K562 (cell line): ENCODE measurements at regions not wholly inside any gene's neighbourhood (a gene's known extent, or its start where the extent isn't known, plus 50 kb on each side); places are given as distances from the start of the nearest gene placed in this dataset.

Experiments
- ATAC-seq: fragments of 200-7000 bp; cut with Tn5 transposase; 3 replicates; pipeline ENCODE4 v1.9.1; 2020; ENCODE audit warnings: moderate library complexity
- BruUV-seq: library from RNA; stranded (reverse); fragments of 400-500 nt; replicated peaks from 2 replicates; lab custom pipeline; 2021; lab: Mats Ljungman, UMichigan
- CTCF ChIA-PET: fragments of 300-600 bp; formaldehyde crosslinking; extraction: SDS; loops from one replicate; lab custom pipeline; 2021; ENCODE audit warnings: low intra/inter-chr PET ratio; lab: Yijun Ruan, JAX
- POLR2A ChIA-PET: fragments of 300-600, 350-650 bp; sonication (Branson Sonifier 250); formaldehyde crosslinking; extraction: SDS; loops from one replicate; lab custom pipeline; 2021; ENCODE audit warnings: antibody characterized with exemption, inconsistent platforms; lab: Yijun Ruan, JAX
- DNase-seq, 4 experiments: peaks; one replicate each; pipeline versions ENCODE4 v3.0.0 to v3.0.0-alpha.2; 2011 to 2018; ENCODE audit warnings: low spot score in 3 of 4, mixed read lengths in 3 of 4; ENCODE audit errors: extremely low read depth in 1 of 4
- FAIRE-seq: peaks from 2 replicates; lab custom pipeline; 2011; peaks lifted over from hg19 to GRCh38; lab: Jason Lieb, UNC
- H2AFZ ChIP-seq: 2 replicates; pipeline ENCODE4 v1.6.0; 2011; ENCODE audit warnings: low read depth, low read length, control low read depth, inconsistent platforms
- H3K27ac ChIP-seq: fragments of 200-600 bp; 3 replicates; pipeline ENCODE4 v1.8.0; 2011; ENCODE audit warnings: low read depth, mild to moderate bottlenecking, control low read depth, inconsistent platforms, low read length, moderate library complexity, mixed read lengths; ENCODE audit errors: extremely low read depth
- H3K27me3 ChIP-seq, 2 experiments: fragments of 300-600 bp in 1 of 2; 2 replicates in 1 of 2; 3 replicates in 1 of 2; pipeline versions ENCODE4 v1.6.0 to v1.8.0; 2011; ENCODE audit warnings: inconsistent platforms in 2 of 2, low read length in 2 of 2, mild to moderate bottlenecking in 1 of 2, mixed read lengths in 1 of 2, moderate library complexity in 1 of 2; ENCODE audit not compliant: control insufficient read depth in 2 of 2, insufficient read depth in 2 of 2
- H3K36me3 ChIP-seq: fragments of 300-600 bp; 3 replicates; pipeline ENCODE4 v1.8.0; 2011; ENCODE audit warnings: mild to moderate bottlenecking, low read length, inconsistent platforms; ENCODE audit not compliant: control insufficient read depth, insufficient read depth
- H3K4me1 ChIP-seq, 2 experiments: fragments of 200-600 bp in 1 of 2; replicated peaks in 1 of 2; 2 replicates in 1 of 2; 3 replicates in 1 of 2; pipeline versions ENCODE4 v1.5.1 to v1.8.0; 2011; ENCODE audit warnings: inconsistent platforms in 2 of 2, low read length in 2 of 2, mild to moderate bottlenecking in 1 of 2, mixed read lengths in 1 of 2, moderate library complexity in 1 of 2; ENCODE audit not compliant: control insufficient read depth in 2 of 2, insufficient read depth in 2 of 2
- H3K4me2 ChIP-seq: 2 replicates; pipeline ENCODE4 v1.6.1; 2011; ENCODE audit warnings: low read length, control low read depth, inconsistent platforms, mixed read lengths; ENCODE audit not compliant: insufficient read depth
- H3K4me3 ChIP-seq: fragments of 200-600 bp; sonication (generic), shearing (Covaris generic); 2 replicates; pipeline ENCODE4 v1.5.1; 2016; ENCODE audit warnings: control low read depth, inconsistent platforms
- H3K79me2 ChIP-seq: fragments of 200-600 bp; 3 replicates; pipeline ENCODE4 v1.8.0; 2011; ENCODE audit warnings: low read length, inconsistent platforms; ENCODE audit not compliant: control insufficient read depth, insufficient read depth
- H3K9ac ChIP-seq, 2 experiments: 2 replicates each; pipeline versions ENCODE4 v1.6.0 to v1.6.1; 2011; ENCODE audit warnings: low read depth in 2 of 2, low read length in 2 of 2, control low read depth in 1 of 2, inconsistent platforms in 1 of 2, mild to moderate bottlenecking in 1 of 2, mixed read lengths in 1 of 2; ENCODE audit not compliant: insufficient read depth in 1 of 2
- H3K9me1 ChIP-seq: one replicate; pipeline ENCODE4 v1.6.0; 2011; ENCODE audit warnings: inconsistent platforms, mild to moderate bottlenecking, low read length, moderate library complexity; ENCODE audit not compliant: control insufficient read depth, insufficient read depth
- H3K9me3 ChIP-seq: replicated peaks from 2 replicates; pipeline ENCODE4 v1.5.1; 2011; ENCODE audit warnings: low read depth, low read length, inconsistent platforms; ENCODE audit not compliant: control insufficient read depth, insufficient read depth
- H4K20me1 ChIP-seq: replicated peaks from 2 replicates; pipeline ENCODE4 v1.6.1; 2011; ENCODE audit warnings: low read length, inconsistent platforms, mixed read lengths; ENCODE audit not compliant: control insufficient read depth, insufficient read depth
- CAMTA2 ChIP-seq: fragments of 250-450 bp; sonication (Bioruptor Pico); conservative IDR thresholded peaks from 2 replicates; pipeline ENCODE4 v1.5.1; 2022
- CREB3L1 ChIP-seq: fragments of 450-650 bp; IDR thresholded peaks from 2 replicates; pipeline ENCODE4 v1.6.1; 2014; ENCODE audit warnings: low read depth, mild to moderate bottlenecking, moderate library complexity, borderline replicate concordance
- EHMT2 ChIP-seq: fragments of 450-650 bp; IDR thresholded peaks from 2 replicates; pipeline ENCODE4 v1.6.1; 2018; ENCODE audit warnings: antibody characterized with exemption
- HMGXB4 ChIP-seq: sonication (generic); formaldehyde crosslinking; IDR thresholded peaks from 2 replicates; pipeline ENCODE4 v1.8.1; 2023; ENCODE audit warnings: mild to moderate bottlenecking, missing genetic modification reagents
- HNRNPL ChIP-seq: fragments of 200-400 bp; formaldehyde crosslinking; IDR thresholded peaks from 2 replicates; pipeline ENCODE4 v1.6.1; 2017; ENCODE audit warnings: low read depth, mild to moderate bottlenecking, low read length
- KDM4B ChIP-seq, 2 experiments: fragments of 450-650 bp in 1 of 2; sonication (generic) in 1 of 2; IDR thresholded peaks; 2 replicates each; pipeline ENCODE4 v1.6.1; 2016 to 2017; ENCODE audit warnings: borderline replicate concordance in 2 of 2, antibody characterized with exemption in 1 of 2, low read depth in 1 of 2, mild to moderate bottlenecking in 1 of 2
- MBD2 ChIP-seq: sonication (generic); IDR thresholded peaks from 2 replicates; pipeline ENCODE4 v1.6.1; 2016; ENCODE audit warnings: low read depth, borderline replicate concordance
- MTA3 ChIP-seq: fragments of 450-650 bp; formaldehyde crosslinking; IDR thresholded peaks from 2 replicates; pipeline ENCODE4 v1.6.1; 2017; ENCODE audit warnings: mild to moderate bottlenecking, borderline replicate concordance
- RUNX1 ChIP-seq: sonication (generic); IDR thresholded peaks from 2 replicates; pipeline ENCODE4 v1.6.1; 2016; ENCODE audit warnings: antibody characterized with exemption, low read depth
- TCF3 ChIP-seq: sonication (generic); formaldehyde crosslinking; IDR thresholded peaks from 2 replicates; pipeline ENCODE4 v1.4.0; 2020; ENCODE audit warnings: mild to moderate bottlenecking, missing genetic modification reagents
- TCF7L2 ChIP-seq: fragments of 150-350 bp; IDR thresholded peaks from 2 replicates; pipeline ENCODE4 v1.6.1; 2016; ENCODE audit warnings: low read depth, mild to moderate bottlenecking, low read length, moderate library complexity
- U2AF2 ChIP-seq: fragments of 200-400 bp; formaldehyde crosslinking; optimal IDR thresholded peaks from 2 replicates; pipeline ENCODE3; 2017; ENCODE audit warnings: low read depth, mild to moderate bottlenecking, low read length
- ZNF518B ChIP-seq: fragments of 250-450 bp; sonication (Bioruptor Pico); IDR thresholded peaks from 2 replicates; pipeline ENCODE4 v1.5.0; 2021; ENCODE audit warnings: mild to moderate bottlenecking, moderate library complexity
- ZNF589 ChIP-seq: fragments of 200-800 bp; sonication (Bioruptor generic); IDR thresholded peaks from 2 replicates; pipeline ENCODE4 v1.6.1; 2016; ENCODE audit warnings: low read depth, missing genetic modification characterization, missing compliant biosample characterization
- ZNF668 ChIP-seq: fragments of 250-450 bp; sonication (Bioruptor Pico); IDR thresholded peaks from 2 replicates; pipeline ENCODE4 v1.8.0; 2022; ENCODE audit warnings: mild to moderate bottlenecking, inconsistent platforms
- ZNF77 ChIP-seq: fragments of 250-450 bp; sonication (Bioruptor Pico); IDR thresholded peaks from 2 replicates; pipeline ENCODE4 v1.5.0; 2020
- ZNF830 ChIP-seq: fragments of 250-450 bp; sonication (Bioruptor Pico); IDR thresholded peaks from 2 replicates; pipeline ENCODE4 v1.5.0; 2021; ENCODE audit warnings: mild to moderate bottlenecking
- WGBS: fragments of 100-300 bp; shearing (Covaris generic); methylation state at CpG from one replicate; pipeline ENCODE4 v1.1.6; 2016; ENCODE audit warnings: low coverage, mixed read lengths; ENCODE audit not compliant: insufficient coverage; ENCODE audit errors: missing lambda C conversion rate; 5-methylcytosine and 5-hydroxymethylcytosine counted together
- in situ Hi-C: fragments of 300-500 bp; cut with MboI; formaldehyde crosslinking; loops from 4 replicates; pipeline ENCODE4 v1.15.0; 2018; ENCODE audit warnings: inconsistent platforms, mixed read lengths
- intact Hi-C: fragments of 100-400 bp; cut with micrococcal nuclease; formaldehyde crosslinking; loops from 2 replicates; pipeline ENCODE4 v1.14.2; 2022

- Histone ChIP-seq H3K79me2 (no peaks in the 10 kb centered on the region), H3K27me3 (no peaks in the 10 kb centered on the region), H3K9me1 (no peaks in the 10 kb centered on the region), H3K27ac (no peak overlapping the region), H3K9me3 (no peaks in the 10 kb centered on the region), H3K4me3 (no peak overlapping the region), H2AFZ (no peak overlapping the region), H3K4me1 (no peaks in the 10 kb centered on the region), H3K9ac (no peak overlapping the region), H3K4me2 (no peak overlapping the region), H3K36me3 (no peaks in the 10 kb centered on the region), H4K20me1 (no peaks in the 10 kb centered on the region)
- in situ Hi-C loops: no loop called here
- 0% methylated on average over 3 of the region's 4 CpGs for WGBS
- intact Hi-C loops: no loop called here
- ChIA-PET POLR2A (no interaction called here), CTCF (no interaction called here)
- DNase-seq: no peak
- FAIRE-seq: no peak
- ATAC-seq: no peak
- no TSS peak for BruUV-seq
- TF ChIP-seq RUNX1: no peak
- no peak for TF ChIP-seq MTA3
- TF ChIP-seq TCF7L2: no peak
- no peak for TF ChIP-seq ZNF589 (CRISPR knock-in tag)
- TF ChIP-seq CREB3L1: no peak
- TF ChIP-seq MBD2: no peak
- TF ChIP-seq U2AF2: no peak
- TF ChIP-seq ZNF77: no peak
- no peak for TF ChIP-seq KDM4B (IDR thresholded peaks at IDR 0.05; ENCODE audit: borderline replicate concordance in 2 of 2, low read depth in 1 of 2)
- TF ChIP-seq ZNF830 (CRISPR knock-in tag): no peak
- no peak for TF ChIP-seq CAMTA2
- no peak for TF ChIP-seq HNRNPL
- no peak for TF ChIP-seq HMGXB4 (CRISPR knock-in tag)
- TF ChIP-seq EHMT2: no peak
- no peak for TF ChIP-seq TCF3 (CRISPR knock-in tag)
- TF ChIP-seq ZNF668 (CRISPR knock-in tag): no peak
- no peak for TF ChIP-seq ZNF518B (CRISPR knock-in tag)
Measured at GRCh38 chr3:145952536-145952935, 208.4 kb downstream of the PLOD2 start.
